Fibroblast of upper back skin (primary cell): ENCODE measurements at regions not wholly inside any gene's neighbourhood (a gene's known extent, or its start where the extent isn't known, plus 50 kb on each side); places are given as distances from the start of the nearest gene placed in this dataset.

Experiments
- DNase-seq: peaks from one replicate; pipeline ENCODE4 v3.0.0-alpha.2; 2013

DNA sequence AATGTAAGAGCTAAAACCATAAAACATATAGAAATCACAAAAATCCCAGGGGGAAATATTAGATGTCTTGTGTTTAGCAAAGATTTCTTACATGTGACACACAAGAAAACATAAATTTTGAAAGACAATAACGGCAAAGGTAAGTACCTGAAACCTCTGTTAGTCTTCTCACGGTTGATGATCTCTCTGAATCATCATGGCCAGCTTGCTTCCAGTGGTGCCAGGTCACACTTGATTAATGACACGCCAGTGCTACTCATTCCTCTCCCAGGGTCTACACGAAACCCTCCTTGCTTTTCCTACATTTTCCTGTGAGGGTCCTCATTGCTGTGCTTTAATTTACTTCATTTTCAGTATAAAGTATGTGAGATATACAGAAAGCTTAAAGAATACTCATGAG, 114.4 kb upstream of the PARP11 start:
- DNase-seq, result no peak

DNA sequence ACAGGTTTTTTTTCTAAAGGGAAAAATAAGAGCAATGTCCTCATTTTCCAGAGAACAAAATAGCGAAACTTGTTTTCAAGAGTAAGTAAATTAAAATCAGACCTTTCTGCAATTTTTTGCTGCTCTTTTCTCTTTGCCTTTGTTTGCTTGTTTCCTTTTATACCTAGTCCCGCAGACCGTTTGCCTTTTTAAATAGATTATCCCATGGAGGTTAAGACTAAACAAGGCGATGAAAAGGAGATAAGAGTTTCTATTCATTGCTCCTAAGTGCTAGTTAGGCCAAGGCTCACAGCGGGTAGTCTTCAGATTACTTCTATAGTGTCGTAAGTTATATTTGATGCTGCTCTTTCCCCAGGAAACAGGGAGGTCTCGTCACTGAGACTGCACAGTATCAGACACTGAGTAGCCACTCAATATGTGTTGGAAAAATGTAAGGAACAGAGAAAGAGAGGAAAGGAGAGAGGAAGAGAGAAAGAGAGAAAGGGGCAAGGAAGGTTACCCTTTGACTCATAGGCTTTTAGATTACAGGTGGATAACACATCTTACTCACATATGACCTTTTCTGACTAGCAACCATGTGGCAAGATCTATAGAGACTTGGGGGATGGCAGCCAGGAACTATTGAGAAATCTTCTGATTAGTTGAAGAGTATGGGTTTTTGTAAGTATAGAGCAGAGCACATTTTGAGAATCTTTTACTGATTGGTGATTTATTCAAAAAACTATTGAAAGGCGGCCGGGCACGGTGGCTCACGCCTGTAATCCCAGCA, 107.5 kb upstream of the PARP11 start:
- no peak for DNase-seq

DNA sequence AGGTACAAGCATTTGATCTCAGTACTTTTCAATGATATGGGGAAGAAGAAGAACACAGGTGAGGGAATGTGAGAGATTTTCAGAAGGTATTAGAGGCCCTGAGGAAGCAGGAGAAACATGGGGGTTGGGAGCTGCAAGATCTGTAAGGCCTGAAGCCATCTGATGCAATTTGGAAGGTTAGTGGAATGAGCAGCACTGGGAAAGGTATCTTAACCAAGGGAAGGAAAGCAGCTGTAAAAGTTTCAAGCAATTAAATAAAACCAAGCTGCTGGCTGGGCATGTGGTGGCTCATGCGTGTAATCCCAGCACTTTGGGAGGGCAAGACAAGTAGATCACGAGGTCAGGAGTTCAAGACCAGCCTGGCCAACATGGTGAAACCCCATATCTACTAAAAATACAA, 104.4 kb upstream of the PARP11 start:
- DNase-seq, result no peak

DNA sequence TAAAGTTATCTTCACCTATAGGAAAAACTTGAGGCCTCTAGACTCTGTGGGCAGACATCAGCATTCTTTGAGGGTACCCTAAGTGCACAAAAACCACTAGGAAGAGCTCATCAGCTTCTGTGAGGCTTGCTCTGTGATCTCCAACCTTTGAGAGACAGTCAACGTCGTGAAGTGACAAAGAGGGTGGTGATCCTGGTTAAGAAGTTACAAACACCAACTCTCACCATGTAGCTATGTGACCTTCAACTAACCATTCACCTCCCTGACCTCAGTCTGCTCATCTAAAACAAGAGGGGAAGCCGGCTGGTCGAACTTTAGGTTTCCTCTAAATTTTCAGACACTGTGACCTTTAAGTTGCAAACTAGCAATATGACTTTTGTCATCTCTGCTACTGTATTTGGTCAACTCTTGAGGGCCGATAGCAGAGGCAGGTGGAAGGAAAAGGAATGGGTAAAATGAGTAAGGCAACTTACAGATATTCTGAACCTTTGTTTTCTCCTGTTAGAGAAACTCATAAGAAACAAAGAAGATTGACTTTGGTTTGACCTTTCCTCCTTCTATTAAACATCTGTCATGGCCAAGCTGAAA, 103.2 kb upstream of the PARP11 start:
- DNase-seq, result no peak

DNA sequence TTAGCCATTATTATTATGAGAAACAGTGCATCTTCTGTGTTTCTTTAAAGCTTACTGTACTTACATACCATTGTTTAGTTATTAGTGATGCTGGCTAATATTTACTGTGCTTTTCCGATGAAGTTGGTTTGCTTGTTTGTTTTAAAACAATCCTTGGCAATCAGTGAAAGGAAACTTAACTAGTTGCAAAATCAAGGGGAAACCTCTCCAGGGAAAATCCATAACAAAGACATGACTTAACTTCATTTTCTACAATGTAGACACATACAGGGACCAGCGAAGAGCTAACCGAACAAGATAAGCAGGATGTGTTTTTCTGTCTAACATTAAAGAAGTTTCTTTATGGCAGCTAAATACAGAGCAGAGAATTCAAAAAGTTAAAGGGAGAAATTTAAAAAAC, 102.5 kb upstream of the PARP11 start:
- DNase-seq, result no peak

DNA sequence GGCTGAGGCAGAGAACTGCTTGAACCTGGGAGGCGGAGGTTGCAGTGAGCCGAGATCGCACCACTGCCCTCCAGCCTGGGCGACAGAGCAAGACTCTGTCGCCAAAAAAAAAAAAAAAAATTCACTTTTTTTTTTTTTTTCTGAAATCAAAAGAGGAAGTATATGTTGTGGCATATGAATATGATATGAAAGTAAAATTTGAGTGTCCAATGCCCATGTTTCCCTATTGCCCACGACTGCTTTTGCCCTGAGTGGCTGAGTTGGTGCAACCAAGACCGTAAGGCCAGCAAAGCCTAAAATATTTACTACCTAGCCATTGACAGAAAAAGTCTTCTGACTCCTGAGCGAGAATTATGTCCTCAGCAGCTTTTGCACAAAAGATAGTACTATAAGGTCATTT, 101.7 kb upstream of the PARP11 start:
- no peak for DNase-seq

DNA sequence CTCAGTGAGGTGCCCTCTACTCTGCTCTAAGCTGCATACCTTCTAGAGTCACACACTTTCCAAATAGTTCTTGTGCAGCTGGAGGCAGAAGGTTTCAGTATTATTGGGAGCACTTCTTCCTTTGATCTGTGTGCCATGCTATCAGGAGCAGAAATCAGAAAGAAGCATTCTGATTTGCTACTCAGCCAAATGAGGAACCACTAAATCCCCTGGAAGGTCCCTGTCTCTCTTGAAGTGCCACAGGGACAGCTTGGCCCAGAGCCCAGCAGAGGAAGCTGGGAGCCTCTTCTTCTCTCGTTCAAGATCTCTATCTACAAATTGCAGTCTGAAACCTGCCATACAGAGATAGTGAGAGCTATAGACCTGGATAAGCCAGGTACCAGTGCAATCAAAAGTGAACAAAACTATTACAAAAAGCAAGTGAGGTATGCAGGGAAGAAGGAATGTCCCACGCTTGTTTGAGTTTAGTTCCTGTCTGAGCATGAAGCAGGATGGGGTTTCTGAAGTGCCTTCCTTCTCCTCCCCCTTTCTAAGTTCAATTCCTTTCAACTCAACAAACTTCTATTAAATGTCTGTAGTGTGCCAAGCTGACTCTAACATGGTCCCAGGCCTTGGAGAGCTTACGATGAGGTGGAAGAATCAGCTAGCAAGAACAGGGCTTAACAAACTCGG, 100.9 kb upstream of the PARP11 start:
- no peak for DNase-seq

DNA sequence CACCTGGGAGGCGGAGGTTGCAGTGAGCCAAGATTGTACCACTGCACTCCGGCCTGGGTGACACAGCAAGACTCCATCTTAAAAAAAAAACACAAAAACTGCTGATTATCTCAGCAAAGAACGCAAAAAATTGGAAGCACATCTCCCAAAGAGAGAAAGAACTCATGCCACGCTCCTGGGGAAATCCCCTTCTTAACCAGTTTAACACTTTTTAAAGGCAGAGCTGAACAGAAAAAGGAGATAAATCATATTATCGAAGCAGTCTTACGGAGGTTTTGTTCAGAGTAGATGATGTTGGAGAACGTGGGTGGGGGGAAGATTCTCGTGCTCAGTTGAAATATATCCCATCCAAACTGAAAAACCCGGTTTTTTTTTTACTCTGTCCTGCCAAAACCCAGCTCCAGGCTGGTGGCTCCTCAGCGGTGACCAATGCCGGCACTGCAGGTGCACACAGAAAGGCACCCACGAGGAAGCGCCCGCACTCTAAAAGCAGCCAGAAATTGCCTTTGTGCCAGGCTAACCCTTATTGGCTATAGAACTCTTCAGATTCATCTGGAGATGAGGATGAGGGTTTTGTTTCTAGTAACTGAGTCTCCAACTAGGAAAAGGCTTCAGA, 100.2 kb upstream of the PARP11 start:
- DNase-seq, result no peak

DNA sequence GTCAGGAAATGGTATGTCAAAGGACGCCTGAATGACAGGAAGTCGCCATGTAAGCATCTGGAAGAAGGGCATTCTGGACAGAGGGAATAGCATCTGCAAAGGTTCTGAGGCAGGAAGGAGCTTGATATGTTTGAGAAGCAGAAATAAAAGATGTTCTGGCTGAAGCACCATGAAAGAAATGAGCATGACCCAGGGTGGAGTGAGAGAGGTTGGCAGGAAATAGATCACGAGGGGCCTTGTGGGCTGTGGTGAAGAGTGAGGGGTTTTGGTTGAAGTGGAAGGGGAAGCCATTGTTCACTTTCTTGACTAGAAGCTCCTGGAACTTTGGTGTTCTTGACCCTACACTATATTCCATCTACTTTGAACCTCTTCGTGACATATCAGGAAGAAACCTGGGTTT, 99.4 kb upstream of the PARP11 start:
- DNase-seq, result no peak

DNA sequence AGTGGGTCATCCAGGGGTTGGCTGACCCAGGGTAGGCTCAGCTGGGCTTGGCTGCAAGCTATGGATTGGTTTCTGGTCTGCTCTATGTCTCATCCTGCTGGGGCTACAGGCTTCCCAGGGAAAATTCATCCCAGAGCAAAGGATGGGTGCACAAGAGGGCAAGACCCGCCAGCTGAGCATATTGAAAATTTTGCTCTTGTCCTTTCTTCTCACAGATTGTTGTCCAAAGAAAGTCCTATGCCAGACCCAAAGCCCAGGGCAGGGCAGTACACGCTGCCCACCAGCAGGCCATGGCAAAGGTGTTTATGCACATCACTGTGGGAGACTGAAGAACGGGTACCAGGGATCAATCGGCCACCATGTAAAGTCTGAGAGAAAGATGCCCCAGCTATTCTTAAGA, 95.3 kb upstream of the PARP11 start:
- no peak for DNase-seq

DNA sequence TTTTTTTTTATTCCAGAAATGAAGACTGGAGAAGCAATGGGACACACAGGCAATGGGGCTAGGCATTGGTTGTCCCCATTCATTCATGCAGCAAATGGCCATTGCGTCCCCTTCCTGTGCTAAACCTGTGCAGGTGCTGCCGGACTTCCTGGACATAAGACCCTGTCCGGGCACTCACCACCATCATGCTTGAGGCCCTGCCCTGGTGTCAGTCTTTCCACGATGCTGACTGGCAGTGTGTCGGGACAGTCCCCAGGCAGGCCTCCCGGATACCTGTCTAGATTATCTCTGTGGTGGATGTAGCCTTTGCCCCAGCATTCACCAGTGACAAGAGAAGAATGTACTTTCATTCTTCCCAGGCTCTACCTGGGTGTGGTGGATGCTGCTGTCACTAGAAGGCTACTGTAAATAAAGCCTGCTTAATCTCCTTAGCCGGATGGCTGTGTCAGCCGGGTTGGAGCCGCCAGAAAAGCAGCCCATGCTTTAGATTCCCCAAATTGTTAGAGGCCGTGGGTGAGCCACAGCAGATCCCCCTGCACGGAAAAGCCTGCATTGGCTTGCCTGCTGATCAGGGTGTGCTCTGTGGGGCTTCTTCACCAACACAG, 94.5 kb upstream of the PARP11 start:
- no peak for DNase-seq

DNA sequence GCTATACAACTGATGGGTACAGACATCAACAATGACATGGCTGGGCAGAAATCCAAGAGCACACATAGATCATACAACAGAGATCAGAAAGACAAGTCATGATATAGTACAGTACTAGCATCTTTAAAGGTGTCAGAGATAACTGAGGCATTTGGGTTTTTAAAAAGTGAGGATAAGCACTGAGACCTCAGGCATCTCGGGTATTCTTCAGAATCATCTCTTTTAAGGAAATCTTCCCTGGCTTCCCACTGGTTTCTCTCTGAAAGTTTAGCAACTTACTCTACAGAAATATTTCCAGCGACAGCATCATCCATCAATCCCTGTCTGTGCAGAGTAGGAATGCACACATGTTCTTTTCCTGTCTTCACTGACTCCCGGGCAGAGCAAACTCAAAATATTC, 93.2 kb upstream of the PARP11 start:
- no peak for DNase-seq

DNA sequence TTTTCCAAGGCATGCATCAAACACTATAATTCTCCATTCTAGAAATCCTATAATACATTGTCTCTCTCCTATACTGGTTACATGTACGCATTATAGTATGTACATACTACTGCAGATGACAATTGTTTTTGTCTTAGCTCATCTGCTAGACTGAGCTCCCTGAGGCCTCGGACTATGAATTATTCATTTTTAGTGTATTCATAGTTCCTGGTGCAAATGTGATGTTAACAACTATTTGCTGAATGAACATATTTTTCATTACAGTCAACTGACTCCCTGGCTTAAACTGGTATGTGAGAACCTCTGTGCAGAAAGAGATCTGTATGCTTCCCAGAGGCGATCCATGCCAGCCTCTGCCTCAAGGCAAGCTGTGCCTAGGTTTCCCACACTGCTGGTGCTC, 91.8 kb upstream of the PARP11 start:
- no peak for DNase-seq

DNA sequence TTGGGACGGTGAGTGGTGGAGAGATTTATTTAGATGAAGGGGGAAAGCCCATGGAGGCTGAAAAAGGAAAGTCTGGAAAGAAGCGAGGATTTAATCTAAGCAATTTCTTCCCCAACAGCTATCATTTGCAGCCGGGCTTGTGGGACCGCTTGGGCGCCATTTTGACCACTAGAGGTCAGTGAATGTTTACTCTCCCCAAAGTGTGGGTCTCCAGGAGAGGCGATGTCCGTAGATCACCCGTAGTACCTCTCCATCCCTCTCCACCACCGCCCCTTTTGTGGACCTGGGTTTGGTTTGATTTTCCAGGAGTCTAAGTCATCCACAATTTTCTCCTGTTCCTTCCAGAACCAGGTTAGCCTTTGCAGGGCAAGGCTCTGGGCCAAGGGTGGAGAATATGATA, 91.2 kb upstream of the PARP11 start:
- no peak for DNase-seq

DNA sequence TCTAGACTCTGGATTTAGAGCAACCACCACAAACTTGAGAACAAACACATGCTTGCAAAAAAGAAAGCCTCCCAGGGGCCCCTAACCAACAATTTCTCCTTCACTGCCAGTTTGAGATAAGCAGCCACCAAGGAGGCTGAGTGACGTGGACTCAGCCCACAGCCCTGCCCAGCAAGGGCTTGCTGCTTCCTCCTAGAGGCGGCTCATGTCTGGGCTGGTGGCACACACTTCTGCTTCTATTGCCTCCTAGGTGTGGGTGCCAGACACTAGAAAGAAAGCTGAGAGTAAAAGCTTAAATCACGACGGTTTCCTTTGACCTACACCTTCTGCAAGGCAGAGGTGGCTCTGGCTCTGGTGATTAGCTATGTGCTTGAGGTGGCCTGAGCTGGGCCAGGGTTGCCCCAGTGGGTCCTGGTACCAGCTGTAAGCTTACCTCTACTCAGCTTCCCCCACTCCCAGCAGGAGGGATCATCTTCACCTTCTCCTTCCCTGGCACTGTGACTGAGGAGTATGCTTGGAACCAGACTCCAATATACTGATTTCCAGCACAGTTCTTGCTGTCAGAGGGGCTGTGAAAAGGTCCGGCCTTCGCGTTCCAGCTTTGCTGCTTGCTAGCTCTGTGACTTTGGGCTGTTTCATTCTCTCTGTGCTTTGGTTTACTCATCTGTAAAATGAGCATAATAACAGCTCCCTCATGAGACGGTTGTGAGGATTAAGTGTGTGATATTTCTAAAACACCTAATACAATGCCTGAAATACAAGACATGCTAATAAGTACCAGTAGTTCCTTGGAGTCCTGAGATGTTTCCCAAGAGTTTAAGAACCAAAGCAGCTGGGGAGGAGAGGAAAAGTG, 89.7 kb upstream of the PARP11 start:
- DNase-seq, result no peak

DNA sequence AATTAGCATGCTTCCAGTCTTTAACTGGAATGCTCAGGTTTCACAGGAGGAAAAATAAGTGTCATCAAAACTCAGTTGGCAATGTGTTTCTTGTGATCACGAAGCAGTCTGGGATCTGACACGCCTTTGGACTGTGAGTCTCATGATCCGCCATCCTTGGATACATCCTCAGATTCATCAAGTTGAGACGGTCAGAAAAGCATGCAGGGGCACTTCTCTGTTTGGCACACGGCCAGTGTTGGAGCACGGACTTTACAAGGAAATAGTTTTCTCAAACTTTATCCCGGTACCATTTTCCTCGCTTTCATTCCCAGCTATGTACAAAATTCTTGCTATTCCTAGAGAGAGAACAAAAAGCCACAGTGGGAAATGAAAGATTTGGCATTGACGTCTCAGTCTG, 88.4 kb upstream of the PARP11 start:
- DNase-seq, result no peak

DNA sequence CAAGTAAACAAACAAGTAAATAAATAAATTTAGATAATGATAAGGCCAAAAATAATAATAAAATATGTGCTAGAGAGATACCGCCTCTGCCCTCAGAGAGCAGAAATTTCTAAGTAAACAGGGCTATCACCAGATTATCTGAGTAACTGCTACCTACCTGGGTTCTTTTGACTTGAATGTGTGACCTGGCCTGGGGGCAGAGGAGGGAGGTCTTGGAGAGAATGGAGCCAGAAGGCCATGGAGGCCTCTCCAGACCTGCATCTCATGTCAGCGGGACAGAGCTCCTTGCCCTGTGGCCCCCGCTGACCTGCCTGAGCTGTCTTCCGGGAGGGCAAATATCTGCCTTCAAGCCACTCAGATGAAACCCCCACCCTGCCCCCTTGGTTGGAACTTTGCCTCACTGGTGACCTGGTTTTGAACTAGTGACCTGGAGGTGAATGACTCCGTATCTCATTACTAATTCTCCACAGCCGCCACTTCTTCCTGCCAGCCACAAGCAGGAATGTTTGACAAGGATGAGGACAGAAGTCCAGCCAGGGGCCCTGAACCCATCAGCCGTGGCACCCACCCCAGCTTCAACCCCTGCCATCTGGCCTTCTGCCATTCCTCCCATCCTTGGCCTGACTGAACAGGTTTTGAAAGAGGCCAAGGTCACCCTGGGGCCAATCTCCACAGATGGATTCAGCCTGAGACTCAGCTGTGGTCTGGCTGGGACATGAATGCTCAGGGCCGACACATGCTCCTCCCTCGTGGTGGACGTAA, 86.8 kb upstream of the PARP11 start:
- no peak for DNase-seq

DNA sequence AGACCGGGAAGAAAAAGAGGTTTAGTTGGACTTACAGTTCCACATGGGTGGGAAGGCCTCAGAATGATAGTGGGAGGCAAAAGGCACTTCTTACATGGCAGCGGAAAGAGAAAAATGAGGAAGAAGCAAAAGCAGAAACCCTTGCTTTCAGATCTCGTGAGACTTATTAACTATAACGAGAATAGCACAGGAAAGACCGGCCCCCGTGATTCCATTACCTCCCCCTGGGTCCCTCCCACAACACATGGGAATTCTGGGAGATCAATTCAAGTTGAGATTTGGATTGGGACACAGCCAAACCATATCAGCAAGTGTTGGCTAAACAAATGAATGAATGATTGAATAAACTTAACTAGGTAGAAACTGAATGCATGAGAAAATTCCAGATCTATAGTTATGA, 85.3 kb upstream of the PARP11 start:
- DNase-seq, result no peak

DNA sequence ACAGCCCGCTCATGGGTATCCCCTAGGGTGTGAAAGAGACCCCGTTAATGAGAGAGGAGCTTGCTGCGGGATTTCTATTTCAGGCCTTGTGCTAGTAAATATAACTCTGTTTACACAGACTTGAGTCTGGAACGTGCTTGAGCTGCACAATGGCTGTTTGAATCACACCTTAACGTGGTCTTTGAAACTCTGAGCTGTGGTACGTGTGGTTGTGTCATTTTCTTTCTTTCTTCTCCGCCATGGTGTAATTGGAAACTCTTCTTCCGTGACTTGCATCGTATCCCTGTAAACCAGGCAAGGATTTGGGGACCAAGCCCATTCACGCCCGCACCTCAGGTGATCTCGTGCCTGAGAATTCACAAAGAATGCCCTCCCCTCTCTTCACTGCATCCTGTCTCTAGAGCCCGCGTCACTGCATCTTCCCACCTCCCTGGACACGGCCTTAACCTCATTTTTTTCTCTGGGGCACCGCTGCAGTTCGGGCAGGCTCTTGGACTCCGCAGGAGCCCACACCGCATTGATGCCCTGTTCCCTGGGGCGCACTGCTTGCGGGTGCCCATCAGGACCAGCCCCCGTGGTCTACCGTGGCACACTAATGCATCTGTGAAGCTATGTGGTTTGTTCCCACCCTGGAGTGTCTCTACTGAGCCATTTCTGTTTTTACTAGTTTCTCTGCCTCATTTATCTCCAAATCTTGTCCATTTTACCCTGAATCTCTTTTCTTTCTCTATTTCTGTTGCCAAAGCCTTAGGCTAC, 78.4 kb upstream of the PARP11 start:
- no peak for DNase-seq

DNA sequence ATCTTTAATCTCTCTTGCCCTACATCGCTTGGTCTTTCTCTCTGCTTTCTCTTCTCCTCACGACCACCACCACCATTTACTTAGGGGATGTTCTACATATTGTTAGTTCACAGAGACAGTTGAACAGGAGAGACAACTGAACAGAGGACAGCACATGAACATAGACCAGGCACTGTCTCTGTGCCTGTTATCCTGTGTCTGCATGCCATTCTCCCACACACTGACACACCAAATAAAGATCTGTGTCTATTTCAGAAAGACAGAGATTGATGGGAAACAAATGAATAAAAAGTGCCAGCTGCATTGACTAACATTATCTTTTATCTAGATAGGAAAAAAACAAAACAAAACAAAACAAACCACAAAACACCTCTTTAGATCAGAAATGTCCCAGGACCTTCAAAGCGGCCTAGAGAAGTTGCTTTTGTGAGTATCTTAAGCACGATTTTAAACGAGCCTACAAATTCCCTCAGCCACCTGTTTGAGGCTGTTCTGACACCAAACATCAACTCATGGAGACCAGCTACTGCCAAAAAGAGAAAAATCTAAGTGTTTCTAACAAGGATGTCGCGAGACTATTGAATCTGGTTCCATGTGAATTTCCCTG, 77.6 kb upstream of the PARP11 start:
- DNase-seq, result no peak

DNA sequence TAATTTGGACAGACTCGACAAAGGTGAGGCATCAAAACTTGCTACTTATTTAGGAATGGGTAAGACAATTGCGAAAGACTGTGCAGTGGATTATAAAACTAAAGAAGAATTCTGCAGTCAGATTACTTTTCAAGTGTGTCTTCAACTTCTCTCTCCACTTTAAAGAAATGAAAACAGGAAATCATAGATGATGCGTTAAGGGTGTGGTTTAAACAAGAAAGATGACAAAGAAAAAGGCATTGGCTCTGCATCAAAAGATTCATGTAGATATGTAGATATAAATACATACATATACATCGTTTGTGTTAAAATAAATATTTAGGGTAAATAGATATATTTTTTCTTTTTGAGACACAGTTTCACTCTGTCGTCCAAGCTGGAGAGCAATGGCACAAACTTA, 74.6 kb upstream of the PARP11 start:
- no peak for DNase-seq
